ENCODE measurements at regions not wholly inside any gene's neighbourhood (a gene's known extent, or its start where the extent isn't known, plus 50 kb on each side); places are given as distances from the start of the nearest gene placed in this dataset.

DNA sequence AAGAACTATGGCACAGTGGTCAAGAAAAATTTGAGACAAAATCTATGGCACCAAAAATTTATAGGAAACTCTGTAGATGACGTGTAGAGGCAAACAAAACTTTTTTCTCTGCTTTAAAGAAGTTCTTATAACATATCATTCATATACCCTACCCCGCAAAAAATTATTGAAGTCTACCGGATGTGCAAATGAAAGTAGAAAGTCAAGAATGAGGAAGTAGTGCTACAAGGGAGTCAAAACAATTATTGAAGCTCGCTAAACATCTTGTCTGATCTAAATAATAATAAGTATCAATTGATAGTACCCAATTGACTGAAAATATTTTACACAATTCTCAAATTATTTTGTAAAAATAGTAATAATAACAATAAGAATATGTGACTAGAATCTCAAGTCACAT, 398.5 kb downstream of the TAF11L14 start:
- no peak for DNase-seq (ENCODE audit: low read depth)

GRCh38 chr5:18036531-18036930, 402.3 kb downstream of the TAF11L14 start:
- no peak for DNase-seq (ENCODE audit: low read depth)

GRCh38 chr5:18037718-18038117, 403.5 kb downstream of the TAF11L14 start:
- DNase-seq (ENCODE audit: low read depth), result no peak

- DNase-seq (ENCODE audit: low read depth), result no peak
Measured at GRCh38 chr5:18043344-18043743, 409.1 kb downstream of the TAF11L14 start.

DNA sequence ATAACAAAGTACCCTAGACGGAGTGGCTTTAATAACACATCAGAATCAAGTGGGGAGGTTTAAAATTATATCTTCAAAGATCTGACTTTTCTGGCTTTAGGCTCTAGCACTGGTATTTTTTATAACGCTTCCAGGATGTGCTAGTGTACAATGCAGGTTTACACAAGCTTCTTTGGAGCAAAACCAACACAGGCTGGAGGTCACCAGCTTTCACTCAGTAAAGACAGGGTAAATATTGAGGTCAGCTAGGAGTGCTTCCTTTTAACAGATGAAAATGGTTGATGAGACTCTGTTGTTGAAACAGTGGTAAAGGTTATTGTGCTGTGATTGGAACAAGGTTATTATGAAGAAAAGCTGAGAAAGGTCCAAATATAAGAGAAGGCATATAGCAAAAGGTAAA, 414.2 kb downstream of the TAF11L14 start:
- no peak for DNase-seq (ENCODE audit: low read depth)

GRCh38 chr5:18050345-18050744, 416.1 kb downstream of the TAF11L14 start:
- no peak for DNase-seq (ENCODE audit: low read depth)

DNA sequence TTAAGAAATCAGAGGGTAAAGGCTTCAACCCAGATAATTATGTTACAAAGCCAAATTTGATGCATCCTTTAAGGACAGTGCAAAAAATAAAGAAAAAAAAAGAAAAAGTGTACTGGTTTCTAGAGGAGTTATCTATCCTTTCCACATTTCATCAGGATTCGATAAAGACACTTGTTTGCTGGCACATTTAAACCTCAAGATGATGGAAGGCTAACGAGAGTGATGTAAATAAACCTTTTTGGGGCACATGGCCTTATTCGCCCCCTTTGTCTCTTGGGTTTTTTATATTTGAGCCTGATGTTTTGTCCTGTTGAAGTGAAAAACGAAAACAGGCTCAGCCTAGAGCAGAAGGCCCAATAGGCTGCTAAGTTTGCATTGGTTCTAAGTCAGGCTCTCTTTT, 416.5 kb downstream of the TAF11L14 start:
- DNase-seq (ENCODE audit: low read depth), result no peak

DNA sequence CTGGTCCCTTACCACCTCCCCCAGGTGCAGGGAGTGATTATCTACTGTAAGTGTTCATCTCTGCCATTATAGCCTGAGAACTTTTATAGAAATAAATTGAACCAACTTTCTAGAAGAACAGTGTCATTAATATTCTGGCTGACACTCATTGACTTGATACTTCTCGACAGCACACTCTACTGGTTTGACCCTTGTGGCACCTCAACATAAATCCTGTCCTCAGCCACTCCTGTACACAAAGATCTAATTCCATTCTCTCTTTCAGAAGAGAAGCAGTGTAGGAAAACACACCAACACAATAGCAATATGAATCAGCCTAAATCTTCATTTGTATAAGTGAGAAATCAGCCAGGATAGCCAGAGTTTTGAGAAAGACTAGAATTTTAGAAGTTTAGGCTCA, 417.7 kb downstream of the TAF11L14 start:
- DNase-seq (ENCODE audit: low read depth), result no peak

DNA sequence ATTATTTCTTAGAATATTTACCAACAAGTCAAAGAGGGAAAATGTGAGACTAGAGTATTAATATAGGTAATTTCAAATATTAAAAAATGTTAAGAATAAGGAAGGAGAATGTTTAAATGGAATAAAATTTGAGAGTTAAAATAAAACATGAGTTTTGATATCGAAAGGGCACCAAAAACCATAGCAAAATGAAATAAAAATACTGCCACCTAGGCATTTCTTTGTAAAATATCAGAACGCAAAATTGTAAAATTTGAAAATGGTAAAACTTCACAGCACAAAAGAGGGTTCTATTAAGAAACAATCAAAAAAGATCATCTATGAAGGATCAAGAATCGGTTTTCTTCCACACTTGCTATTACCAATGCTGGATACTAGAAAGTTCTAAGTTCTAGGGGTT, 418.3 kb downstream of the TAF11L14 start:
- DNase-seq (ENCODE audit: low read depth), result no peak

- DNase-seq (ENCODE audit: low read depth), result no peak
Measured at GRCh38 chr5:18057725-18058124, 423.5 kb downstream of the TAF11L14 start.

DNA sequence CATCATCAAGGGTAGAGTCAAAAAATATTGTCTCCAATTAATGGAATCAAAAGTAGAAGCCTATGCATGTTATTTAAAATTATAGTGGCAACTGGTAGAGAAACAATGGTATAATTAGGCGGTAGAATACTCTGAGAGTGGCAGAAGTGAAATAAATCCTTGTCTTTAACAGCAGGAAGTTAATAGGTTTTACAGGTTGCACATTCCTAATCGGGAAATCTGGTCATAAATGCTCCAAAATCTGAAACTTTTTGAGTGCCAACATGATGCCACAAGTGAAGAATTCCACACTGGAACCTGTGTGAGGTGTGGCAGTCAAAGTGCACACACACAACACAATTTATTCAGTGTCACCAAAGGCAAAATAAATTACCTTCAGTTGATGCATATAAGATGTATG, 433.4 kb downstream of the TAF11L14 start:
- DNase-seq (ENCODE audit: low read depth), result no peak

GRCh38 chr5:18068826-18069225, 434.6 kb downstream of the TAF11L14 start:
- no peak for DNase-seq (ENCODE audit: low read depth)

GRCh38 chr5:18069790-18070189, 435.5 kb downstream of the TAF11L14 start:
- DNase-seq (ENCODE audit: low read depth), result no peak

DNA sequence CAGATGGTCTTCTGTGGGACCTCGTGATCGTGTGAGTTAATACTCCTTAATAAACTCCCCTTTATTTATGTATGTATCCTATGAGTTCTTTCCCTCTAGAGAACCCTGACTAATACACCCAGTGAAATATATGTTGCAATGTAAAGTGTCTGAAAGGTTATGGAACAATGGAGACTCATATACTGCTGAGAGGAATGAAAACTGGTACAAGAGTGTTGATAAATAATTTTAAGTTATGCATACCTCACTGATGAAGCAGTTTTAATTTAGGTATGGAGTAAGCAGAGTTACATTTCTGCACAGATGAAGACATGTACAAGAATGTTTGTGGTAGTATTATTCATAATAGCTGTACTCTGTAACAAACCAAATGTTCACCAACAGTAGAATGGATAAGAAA, 438.3 kb downstream of the TAF11L14 start:
- DNase-seq (ENCODE audit: low read depth), result no peak

DNA sequence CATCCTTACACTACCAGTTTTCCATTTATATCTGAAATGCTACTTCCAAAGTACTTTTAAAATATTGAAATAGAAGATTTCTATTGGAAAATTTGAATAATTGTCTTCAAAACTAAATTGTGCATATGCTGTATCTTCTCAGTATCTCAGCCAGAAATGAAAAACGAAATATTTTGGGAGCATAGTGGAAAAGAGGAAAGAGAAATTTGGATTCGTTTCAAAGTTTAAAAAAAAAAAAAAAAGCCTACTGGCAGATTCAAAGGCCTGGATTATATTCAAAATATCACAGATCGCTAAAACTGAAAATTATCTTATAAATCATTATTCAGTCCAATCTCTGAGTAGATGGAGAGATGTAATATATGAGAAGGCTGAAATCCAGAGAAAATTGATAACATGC, 440.7 kb downstream of the TAF11L14 start:
- DNase-seq (ENCODE audit: low read depth), result no peak

DNA sequence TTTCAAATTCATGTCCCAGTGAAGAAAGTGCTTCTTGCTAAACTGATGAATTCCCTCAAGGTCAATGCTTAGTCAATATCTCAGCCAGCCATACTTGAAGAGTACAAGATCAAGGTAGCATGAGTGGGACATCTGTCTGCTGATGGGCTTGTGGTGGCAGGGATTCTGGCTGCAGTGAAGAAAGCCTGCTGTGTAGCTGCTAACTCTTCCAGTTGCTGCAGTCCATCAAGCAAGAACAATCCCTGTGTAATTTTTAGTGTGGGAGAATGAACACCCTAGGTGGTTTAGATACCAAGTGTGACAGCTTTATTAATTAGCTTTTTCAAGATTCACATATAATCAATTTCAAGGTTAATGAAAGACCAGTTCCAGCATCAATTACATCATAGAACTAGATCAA, 443.9 kb downstream of the TAF11L14 start:
- DNase-seq (ENCODE audit: low read depth), result no peak

GRCh38 chr5:18079831-18080230, 445.6 kb downstream of the TAF11L14 start:
- DNase-seq (ENCODE audit: low read depth), result no peak

DNA sequence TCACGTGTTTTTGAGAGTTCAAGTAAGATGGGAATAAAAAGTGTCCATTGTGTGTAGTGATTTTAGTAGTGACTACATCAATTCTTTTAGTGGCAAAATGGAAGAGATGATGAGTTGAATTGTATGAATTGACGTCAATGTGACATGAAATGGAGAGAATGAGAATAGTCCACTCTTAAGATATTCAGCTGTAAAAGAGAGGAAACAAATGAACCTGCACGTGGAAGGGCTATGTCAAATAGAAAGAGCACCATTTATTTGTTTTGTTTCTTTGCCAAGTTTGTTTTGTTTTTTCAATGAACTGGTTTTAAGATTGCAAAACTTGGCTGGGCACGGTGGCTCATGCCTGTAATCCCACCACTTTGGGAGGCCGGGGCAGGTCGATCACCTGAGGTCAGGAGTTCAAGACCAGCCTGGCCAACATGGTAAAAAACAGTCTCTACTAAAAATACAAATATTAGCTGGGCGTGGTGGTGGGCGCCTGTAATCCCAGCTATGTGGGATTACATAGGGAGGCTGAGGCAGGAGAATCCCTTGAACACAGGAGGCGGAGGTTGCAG, 453.8 kb downstream of the TAF11L14 start:
- DNase-seq (ENCODE audit: low read depth), result no peak

DNA sequence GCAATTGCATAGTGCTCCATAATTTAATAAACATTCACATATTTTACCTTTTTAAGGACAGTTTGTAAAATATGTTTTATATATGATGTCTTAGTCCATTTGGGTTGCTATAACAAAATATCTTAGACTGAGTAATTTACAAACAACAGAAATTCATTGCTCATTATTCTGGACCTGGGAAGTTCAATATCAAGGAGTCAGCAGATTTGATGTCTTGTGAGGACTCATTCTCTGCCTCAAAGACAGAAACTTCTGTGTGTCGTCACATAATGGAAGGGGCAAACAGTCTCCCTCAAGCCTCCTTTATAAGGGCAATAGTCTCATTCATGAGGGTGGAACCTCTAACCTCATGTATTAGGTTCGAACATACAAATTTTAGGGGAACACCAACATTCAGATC, 455.9 kb downstream of the TAF11L14 start:
- no peak for DNase-seq (ENCODE audit: low read depth)

- no peak for DNase-seq (ENCODE audit: low read depth)
Measured at GRCh38 chr5:18091142-18091541, 456.9 kb downstream of the TAF11L14 start.

- DNase-seq (ENCODE audit: low read depth), result no peak
Measured at GRCh38 chr5:18091758-18092157, 457.5 kb downstream of the TAF11L14 start.

DNA sequence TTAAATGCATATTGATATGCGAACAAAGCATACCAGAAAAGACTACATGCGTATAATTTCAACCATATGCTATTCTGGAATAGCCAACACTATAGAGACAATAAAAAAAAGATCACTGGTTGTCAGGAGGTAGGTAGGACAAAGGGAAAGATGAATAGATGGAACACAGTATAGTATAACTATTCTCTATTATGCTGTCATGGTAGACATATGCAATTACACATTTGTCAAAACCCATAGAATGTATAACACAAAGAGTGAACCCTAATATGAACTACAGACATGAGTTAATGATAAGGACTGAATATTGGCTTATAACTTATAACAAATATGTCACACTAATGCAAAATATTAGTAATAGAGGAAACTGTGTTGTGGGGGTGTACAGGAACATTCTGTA, 460.8 kb downstream of the TAF11L14 start:
- DNase-seq (ENCODE audit: low read depth), result no peak

DNA sequence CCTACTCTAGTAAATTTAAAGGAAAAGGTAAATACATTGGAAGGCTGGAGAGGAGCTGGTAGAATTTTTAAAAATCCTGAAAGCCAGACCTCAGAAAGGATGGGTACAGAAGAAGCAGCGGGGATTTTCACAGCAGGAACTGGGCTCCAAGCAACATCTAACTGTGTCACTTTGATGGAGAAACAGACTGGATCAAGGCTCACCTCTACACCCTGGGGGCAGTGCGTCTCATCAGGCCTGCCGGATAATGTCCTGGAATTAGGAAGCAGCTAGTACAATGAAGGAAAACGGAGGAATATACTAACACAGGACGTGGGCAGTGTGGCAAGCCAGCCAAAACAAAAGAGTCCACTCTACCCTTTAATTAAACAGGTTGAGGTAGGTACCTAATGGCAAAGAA, 463.6 kb downstream of the TAF11L14 start:
- DNase-seq (ENCODE audit: low read depth), result no peak

DNA sequence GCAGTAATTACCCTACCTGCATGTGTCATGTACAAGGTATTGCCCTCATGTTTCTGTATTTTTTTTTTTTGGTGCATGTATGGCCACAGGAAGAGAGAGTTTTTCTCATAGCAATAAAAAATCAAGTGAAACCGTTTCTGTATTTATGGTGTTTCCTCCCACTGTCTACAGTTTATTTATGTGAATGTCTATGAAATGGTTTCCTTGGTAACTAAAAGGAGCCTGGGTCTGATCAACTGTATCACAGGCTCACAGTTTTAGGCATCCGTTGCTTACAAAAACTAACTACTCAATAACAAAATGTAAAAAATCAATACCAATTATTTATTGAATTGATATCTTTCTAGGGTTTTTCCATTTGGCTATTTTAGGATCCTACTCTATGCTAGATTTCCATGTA, 464.4 kb downstream of the TAF11L14 start:
- no peak for DNase-seq (ENCODE audit: low read depth)

DNA sequence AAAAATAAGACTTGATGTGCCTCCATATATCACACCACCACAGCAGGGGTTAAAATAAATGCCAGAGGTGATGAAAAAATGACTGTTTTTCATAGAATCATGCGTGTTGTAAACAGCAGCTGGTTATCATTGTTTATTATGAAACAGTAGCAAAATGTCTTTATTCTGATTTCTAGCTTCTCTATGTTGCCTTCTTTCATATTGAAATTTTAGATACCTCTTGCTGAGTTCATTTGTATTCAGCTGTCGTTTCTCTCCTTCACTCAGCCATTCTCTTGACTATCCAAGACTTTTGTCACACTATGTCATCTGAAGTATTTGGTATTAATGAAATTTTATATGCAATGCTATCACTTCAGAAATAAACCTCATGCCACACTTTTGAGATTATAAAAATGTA, 465.0 kb downstream of the TAF11L14 start:
- no peak for DNase-seq (ENCODE audit: low read depth)
